Neural progenitor cell (in vitro differentiated cells): ENCODE measurements at regions not wholly inside any gene's neighbourhood (a gene's known extent, or its start where the extent isn't known, plus 50 kb on each side); places are given as distances from the start of the nearest gene placed in this dataset.

ENCODE experiments used
- CTCF ChIP-seq: fragments of 200-600 bp; sonication (generic); IDR thresholded peaks from 2 replicates; pipeline ENCODE4 v1.5.1; 2017; ENCODE audit warnings: antibody characterized with exemption, mild to moderate bottlenecking
- EZH2 ChIP-seq: fragments of 200-600 bp; sonication (generic); IDR thresholded peaks from 2 replicates; pipeline ENCODE4 v1.6.1; 2017; ENCODE audit warnings: antibody characterized with exemption, mild to moderate bottlenecking, moderate library complexity

- TF ChIP-seq CTCF, result no peak
- no peak for TF ChIP-seq EZH2
Measured at GRCh38 chr4:83910693-83911092, 374.8 kb downstream of the GPAT3 start.
